Amniotic stem cell (primary cell): ENCODE measurements at regions not wholly inside any gene's neighbourhood (a gene's known extent, or its start where the extent isn't known, plus 50 kb on each side); places are given as distances from the start of the nearest gene placed in this dataset.
"Not testable (repeated sequence)": the region's sequence is repeated elsewhere in the genome, so short reads cannot be mapped to it uniquely, and the experiment has no call there.

ENCODE experiments used
- DNase-seq: peaks from one replicate; lab custom pipeline; 2025; lab: John Stamatoyannopoulos, UW

DNA sequence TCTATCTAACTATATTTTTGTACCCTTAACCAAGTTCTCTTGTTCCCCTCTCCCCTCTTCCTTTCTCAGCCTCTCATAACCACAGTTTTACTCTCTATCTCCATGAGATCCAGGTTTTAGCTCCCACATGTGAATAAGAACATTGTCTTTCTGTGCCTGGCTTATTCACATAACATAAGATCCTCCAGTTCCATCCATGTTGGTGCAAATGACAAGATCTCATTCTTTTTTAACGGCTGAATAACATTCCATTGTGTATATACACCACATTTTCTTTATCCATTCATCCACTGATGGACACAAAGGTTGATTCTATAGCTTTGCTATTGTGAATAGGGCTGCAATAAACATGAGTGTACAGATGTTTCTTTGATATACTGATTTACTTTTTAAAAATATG lies 83.9 kb upstream of the TMEM178A start:
- DNase-seq, result no peak

GRCh38 chr2:39583213-39583612 lies 82.5 kb upstream of the TMEM178A start:
- DNase-seq, result no peak

DNA sequence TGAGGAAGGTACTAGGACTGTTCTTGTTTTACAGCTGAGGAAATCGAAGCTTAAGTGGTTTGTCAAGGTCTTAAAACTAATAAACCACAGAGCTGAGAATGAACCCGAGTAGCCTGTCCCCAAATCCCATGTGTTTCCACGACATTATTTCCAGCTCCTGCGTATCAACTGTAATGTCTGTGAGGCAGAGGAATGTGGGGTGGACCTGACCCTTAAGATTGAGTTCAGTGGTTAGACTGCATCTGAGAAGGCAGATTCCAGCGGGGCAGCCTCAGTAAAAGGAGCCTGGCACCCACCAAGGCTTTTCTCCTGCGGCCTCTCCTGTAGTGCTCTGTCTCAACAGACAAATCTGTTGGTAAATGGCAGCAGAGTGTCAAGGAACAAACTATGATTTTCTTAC lies 81.9 kb upstream of the TMEM178A start:
- DNase-seq, result no peak

DNA sequence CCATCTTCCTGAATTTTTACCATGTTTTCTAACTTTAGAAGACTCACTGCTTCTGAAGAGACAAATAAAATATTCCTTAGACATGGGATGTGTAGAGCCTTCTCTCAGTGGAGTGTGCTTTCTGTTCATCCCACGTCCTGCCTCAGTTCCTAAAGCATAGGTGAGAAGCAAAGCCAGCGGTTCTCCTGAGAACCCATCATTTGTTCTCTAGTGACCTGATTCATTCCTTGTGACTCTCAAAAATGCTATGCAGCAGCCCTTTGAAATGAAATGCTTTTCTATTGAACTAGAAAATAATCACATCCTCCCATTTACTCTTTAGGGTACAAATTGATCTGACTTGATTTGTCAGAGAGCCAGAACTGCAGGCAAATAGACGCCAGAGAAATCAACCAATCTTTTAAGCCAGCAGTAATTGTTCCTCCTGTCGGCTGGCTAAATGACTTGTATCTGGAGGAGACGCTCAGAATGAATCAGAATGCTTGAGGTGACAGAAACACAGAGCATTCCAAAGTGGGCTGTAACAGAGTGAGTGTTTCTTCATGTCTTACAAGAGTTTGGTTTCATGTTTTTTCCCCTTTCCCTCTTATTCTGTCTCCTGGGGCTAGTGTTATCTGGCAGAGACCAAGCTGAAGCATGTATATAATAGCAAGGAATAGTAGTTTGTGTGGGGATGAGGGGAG lies 81.3 kb upstream of the TMEM178A start:
- peak; percentile 10 for DNase-seq

GRCh38 chr2:39585531-39585930 lies 80.2 kb upstream of the TMEM178A start:
- DNase-seq, result not testable (repeated sequence)

GRCh38 chr2:39587168-39587567 lies 78.5 kb upstream of the TMEM178A start:
- DNase-seq, result no peak

GRCh38 chr2:39587641-39588040 lies 78.1 kb upstream of the TMEM178A start:
- no peak for DNase-seq

DNA sequence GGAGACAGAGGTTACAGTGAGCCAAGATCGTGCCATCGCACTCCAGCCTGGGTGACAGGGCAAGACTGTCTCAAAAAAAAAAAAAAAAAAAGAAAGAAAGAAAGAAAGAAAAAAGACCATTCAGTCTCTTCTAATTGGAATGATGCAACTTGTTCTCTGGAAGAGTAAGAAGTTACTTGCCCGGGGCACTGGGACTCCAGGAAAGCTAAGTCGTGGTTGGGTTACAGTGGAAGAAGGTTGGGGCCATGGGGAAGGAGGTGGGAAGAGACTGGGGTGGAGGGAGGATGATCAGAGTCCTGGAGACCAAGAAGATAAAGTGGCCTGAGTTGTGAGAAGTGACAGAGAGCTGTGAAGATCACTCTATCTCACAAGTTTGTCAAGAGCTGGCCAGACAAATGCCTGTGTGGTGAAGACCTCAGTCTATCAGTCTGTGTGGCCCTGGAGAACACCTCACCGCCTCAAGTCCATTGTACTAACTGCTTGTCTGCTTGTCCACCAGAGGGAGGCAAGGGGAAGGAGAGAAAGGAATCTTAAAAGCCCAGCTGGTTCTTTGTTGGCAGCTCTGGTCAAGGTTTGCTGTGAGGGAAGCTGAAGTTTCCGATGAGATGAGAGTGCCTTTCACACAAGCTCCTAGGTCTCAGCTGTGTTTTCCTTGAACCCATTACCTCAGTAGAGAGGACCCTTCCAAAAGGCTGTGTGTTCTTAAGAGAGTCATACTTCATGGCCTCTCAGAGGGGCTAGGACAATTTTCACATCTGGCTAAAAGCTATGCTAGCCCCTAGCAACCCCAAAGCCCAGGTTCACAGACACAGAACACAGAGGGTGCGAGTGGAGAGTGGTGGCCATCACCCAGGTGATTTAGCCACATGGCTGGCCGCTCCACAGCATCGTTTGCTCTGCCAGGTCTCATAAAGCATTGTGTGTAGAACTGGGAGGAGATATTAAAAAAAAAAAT lies 72.0 kb upstream of the TMEM178A start:
- DNase-seq, result peak; percentile 63

DNA sequence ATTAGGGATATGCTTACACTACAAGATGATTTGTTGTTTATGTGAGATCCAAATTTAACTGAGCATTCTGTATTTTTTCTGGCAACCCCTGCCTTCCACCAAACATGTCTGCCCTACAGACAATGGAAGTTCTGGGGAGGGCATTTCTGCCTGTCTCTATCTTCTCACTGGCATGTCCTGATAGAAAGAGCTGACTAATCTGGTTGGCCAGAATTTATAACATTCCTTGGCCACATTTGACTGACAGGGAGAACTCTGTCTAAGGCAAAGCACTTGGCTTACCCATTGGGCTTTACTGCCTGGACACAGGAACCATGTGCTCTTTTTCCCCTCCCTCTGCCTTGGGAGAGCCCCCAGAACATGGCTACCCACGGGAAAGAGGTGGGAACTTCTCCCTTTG lies 70.6 kb upstream of the TMEM178A start:
- no peak for DNase-seq

GRCh38 chr2:39597314-39597713 lies 68.4 kb upstream of the TMEM178A start:
- no peak for DNase-seq

- no peak for DNase-seq
Observed at GRCh38 chr2:39602616-39603015, 63.1 kb upstream of the TMEM178A start.

- DNase-seq, result no peak
Observed at GRCh38 chr2:39603436-39603835, 62.3 kb upstream of the TMEM178A start.

DNA sequence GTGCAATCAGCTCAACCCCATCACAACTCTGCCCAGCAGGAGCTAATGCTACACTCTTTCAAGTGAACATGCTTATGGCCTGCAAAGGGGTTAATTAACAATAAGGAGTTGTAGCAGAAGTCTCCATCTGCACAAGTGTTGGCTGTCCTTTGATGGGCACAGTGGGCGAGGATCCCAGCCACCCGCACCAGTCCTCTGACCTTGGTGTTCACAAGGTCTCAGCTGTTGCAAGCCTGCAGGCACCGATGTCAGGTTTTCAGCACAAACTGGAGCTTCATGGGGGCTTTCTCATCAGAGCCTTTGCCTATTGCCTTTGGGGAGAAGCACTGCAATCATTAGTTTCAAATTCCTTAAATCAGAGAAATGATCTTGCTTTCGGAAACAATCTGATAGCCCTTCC lies 60.9 kb upstream of the TMEM178A start:
- DNase-seq, result no peak

DNA sequence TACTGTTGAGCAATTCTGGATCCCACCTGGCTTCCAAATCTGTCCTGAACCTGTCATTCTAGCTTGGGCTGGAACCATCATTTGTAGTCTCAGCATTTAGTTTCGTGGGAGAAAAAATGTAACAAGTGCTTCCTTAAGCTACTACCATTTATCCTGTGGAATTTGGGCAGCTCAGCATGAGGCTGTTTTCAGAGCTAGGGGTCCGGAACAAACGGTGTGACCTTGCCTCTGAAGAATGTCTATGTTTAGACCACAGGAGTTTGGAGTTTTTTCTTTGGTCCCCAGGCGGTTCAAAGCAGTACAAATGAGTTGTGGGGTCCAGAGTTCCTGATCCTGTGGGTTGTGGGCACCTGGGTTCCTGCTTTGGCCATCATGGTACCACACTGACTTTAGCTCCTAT lies 59.1 kb upstream of the TMEM178A start:
- DNase-seq, result no peak

- no peak for DNase-seq
Observed at GRCh38 chr2:39607538-39608262, 58.0 kb upstream of the TMEM178A start.

DNA sequence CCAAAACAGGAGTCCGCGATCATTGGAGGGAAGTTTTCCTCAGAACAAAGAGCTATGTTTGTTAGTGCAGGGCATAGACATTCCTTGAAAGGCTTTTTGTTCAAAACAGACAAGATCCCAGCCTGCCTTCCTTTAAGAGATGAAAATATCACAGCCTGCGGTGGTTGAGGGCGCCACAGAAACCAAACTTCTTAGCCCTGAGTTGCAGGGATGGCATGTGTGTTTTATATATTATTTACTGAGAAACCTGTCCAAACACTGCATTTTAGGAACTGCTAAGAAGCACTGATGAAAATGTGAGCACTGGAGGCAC lies 57.5 kb upstream of the TMEM178A start:
- no peak for DNase-seq

- DNase-seq, result no peak
Observed at GRCh38 chr2:39608686-39609441, 56.9 kb upstream of the TMEM178A start.

DNA sequence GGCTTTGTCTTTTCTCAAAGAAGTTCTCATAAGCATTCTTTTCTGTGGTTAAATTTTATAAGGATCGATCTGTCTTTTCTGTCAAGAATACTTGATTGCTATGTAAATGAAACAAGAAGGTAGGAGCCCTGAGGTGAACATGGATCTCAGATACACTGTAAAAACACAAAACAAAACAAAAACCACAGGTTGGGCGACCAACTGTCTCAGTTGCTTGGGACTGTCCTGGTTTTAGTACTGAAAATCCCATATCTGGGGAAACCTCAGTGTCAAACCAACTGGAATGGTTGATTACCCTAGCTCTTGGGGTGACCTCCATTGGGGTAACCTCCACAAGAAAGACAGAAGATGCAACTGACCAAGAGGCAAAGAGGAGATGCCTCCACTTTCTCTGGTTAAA lies 55.8 kb upstream of the TMEM178A start:
- no peak for DNase-seq

DNA sequence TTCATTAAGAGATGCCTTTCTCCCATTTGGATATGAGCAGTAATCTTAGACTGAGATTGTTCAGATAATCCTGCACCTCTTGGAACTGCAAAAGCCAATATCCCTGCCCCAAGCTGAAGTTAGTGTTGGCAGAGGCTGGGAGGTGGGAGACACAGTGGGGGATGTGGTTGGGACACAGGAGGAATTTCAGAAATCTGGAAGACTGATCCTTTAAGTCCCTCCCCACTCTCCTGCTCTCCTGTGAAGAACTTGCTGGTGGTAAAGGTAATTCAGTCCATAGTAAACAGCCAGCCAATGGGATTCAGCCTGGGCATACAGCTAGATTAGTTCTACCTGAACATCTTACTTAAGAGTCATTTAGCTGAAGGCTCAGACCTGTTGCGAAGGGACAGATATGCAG lies 50.0 kb upstream of the TMEM178A start:
- no peak for DNase-seq
